A673 (cell line): ENCODE measurements at regions not wholly inside any gene's neighbourhood (a gene's known extent, or its start where the extent isn't known, plus 50 kb on each side); places are given as distances from the start of the nearest gene placed in this dataset.

ENCODE experiments used
- EZH2 ChIP-seq: fragments of 200-600 bp; sonication (generic); IDR thresholded peaks from 2 replicates; pipeline ENCODE4 v1.6.1; 2017; ENCODE audit warnings: borderline replicate concordance, low read depth, mild to moderate bottlenecking, mixed read lengths, antibody characterized with exemption, low read length; ENCODE audit not compliant: poor library complexity, severe bottlenecking
- TF ChIP-seq, protein P1 (sequence below): fragments of 300-800, 200-600 bp; sonication (generic); conservative IDR thresholded peaks from 2 replicates; pipeline ENCODE4 v1.5.1; 2017; ENCODE audit warnings: low read depth, mild to moderate bottlenecking, antibody characterized with exemption, low read length, moderate library complexity, mixed read lengths

DNA sequence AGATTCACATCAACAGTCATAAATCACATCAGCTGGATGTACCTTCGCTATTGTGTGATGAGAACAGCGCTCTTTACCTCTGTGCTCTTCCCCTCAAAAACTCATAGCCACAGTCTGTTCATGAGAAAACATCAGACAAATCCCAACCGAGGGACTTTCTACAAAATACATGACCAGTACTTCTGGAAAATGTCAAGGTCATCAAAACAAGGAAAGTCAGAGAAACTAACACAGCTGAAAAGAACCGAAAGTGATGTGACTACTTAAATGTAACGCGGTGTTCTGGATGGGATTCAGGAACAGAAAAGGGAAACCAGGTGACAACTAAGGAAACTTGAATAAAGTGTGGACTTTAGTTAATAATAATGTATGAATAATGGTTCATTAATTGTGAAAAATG lies 112.0 kb upstream of the CBLN4 start:
- TF ChIP-seq, protein P1, sequence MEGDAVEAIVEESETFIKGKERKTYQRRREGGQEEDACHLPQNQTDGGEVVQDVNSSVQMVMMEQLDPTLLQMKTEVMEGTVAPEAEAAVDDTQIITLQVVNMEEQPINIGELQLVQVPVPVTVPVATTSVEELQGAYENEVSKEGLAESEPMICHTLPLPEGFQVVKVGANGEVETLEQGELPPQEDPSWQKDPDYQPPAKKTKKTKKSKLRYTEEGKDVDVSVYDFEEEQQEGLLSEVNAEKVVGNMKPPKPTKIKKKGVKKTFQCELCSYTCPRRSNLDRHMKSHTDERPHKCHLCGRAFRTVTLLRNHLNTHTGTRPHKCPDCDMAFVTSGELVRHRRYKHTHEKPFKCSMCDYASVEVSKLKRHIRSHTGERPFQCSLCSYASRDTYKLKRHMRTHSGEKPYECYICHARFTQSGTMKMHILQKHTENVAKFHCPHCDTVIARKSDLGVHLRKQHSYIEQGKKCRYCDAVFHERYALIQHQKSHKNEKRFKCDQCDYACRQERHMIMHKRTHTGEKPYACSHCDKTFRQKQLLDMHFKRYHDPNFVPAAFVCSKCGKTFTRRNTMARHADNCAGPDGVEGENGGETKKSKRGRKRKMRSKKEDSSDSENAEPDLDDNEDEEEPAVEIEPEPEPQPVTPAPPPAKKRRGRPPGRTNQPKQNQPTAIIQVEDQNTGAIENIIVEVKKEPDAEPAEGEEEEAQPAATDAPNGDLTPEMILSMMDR = no peak
- TF ChIP-seq EZH2 = no peak
